Upper lobe of left lung (tissue), 6 donors: ENCODE measurements at regions not wholly inside any gene's neighbourhood (a gene's known extent, or its start where the extent isn't known, plus 50 kb on each side); places are given as distances from the start of the nearest gene placed in this dataset.

Experiments used
- ATAC-seq, 2 donors: fragments of 200-7000 bp; cut with Tn5 transposase; one replicate each; pipeline ENCODE4 v1.9.1; 2022; ENCODE audit warnings: mild to moderate bottlenecking in 2 of 2, moderate library complexity in 2 of 2; ENCODE audit not compliant: low FRiP score in 2 of 2
- DNase-seq, 2 donors: peaks; one replicate each; pipeline ENCODE4 v3.0.0-alpha.2; 2019 to 2020
- H3K27ac ChIP-seq, 4 donors: fragments of 200-600 bp; sonication (generic); one replicate each; pipeline ENCODE4 v1.5.1; 2016 to 2019
- H3K27me3 ChIP-seq, 4 donors: fragments of 200-600 bp; sonication (generic); one replicate each; pipeline ENCODE4 v1.5.1; 2017 to 2019
- H3K36me3 ChIP-seq, 4 donors: fragments of 200-600 bp; sonication (generic); one replicate each; pipeline ENCODE4 v1.5.1; 2016 to 2019
- H3K4me1 ChIP-seq, 4 donors: fragments of 200-600 bp; sonication (generic); one replicate each; pipeline ENCODE4 v1.5.1; 2018 to 2019
- H3K4me3 ChIP-seq, 4 donors: fragments of 200-600 bp; sonication (generic); one replicate each; pipeline ENCODE4 v1.5.1; 2017 to 2019; ENCODE audit warnings: mild to moderate bottlenecking in 2 of 4, moderate library complexity in 1 of 4
- H3K9me3 ChIP-seq, 4 donors: fragments of 200-600 bp; sonication (generic); one replicate each; pipeline ENCODE4 v1.5.1; 2018 to 2019
- EP300 ChIP-seq, 4 donors: sonication (generic); formaldehyde crosslinking; IDR thresholded peaks; one replicate each; pipeline ENCODE4 v1.5.1; 2017; ENCODE audit warnings: antibody characterized with exemption in 4 of 4, control low read depth in 2 of 4
- POLR2A ChIP-seq, 4 donors: fragments of 450-650 bp; IDR thresholded peaks; one replicate each; pipeline ENCODE4 v1.5.1; 2016 to 2017; ENCODE audit warnings: antibody characterized with exemption in 4 of 4, mild to moderate bottlenecking in 2 of 4
- POLR2AphosphoS5 ChIP-seq, 2 donors: sonication (generic); formaldehyde crosslinking; IDR thresholded peaks; one replicate each; pipeline ENCODE4 v1.5.1; 2017; ENCODE audit warnings: antibody characterized with exemption in 2 of 2
- WGBS, 2 donors: methylation state at CpG; one replicate each; pipeline ENCODE4 v1.1.5; 2017 to 2018; 5-methylcytosine and 5-hydroxymethylcytosine counted together
- TF ChIP-seq, protein P1 (sequence below), 6 experiments: fragments of 450-650 bp in 4 of 6; fragments of 200-600 bp in 2 of 6; sonication (generic) in 2 of 6; IDR thresholded peaks; one replicate each; pipeline ENCODE4 v1.5.1; 2016 to 2019; ENCODE audit warnings: antibody characterized with exemption in 6 of 6
- donor health status: DM: no; HTN: no; CAD: no; lungs with moderate emphysema.
- donor health status: DM: no; HTN: yes; CAD: no; lungs with severe emphysema.

DNA sequence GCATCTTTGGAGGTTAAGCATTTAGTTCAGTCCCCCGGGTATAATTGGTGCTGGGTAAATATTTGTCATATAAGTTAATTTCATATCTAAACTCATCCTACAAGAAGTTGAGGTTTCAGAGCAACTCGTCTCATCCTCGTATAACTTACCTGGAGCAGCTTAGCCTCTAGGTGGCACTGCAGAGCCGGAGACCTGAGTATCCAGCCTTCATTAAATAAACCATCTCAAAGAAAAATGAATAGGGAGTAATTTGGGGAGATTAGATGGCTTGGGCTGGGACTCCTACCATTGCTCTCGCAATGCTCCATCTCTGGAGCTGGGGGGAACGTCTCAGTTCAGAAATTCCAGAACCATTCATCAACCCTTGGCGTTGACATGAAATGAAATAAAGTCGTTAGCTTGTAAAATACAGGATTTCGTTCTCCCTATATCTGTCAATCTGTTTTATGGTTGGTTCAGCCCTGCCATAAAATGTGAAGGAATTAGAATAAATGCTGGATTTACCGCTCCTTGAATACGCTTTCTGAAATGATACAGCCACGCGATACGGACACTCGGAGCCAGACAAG is 122.9 kb upstream of the TMEM132D start:
- ATAC-seq (no peak), DNase-seq (no peak)
- H3K27ac ChIP-seq = no peak overlapping the region
- H3K27me3 ChIP-seq = no peaks in the 10 kb centered on the region
- TF ChIP-seq POLR2AphosphoS5 (IDR thresholded peaks at IDR 0.05) (no peak), POLR2A (IDR thresholded peaks at IDR 0.05) (no peak), EP300 (IDR thresholded peaks at IDR 0.05) (no peak)
- TF ChIP-seq, protein P1, sequence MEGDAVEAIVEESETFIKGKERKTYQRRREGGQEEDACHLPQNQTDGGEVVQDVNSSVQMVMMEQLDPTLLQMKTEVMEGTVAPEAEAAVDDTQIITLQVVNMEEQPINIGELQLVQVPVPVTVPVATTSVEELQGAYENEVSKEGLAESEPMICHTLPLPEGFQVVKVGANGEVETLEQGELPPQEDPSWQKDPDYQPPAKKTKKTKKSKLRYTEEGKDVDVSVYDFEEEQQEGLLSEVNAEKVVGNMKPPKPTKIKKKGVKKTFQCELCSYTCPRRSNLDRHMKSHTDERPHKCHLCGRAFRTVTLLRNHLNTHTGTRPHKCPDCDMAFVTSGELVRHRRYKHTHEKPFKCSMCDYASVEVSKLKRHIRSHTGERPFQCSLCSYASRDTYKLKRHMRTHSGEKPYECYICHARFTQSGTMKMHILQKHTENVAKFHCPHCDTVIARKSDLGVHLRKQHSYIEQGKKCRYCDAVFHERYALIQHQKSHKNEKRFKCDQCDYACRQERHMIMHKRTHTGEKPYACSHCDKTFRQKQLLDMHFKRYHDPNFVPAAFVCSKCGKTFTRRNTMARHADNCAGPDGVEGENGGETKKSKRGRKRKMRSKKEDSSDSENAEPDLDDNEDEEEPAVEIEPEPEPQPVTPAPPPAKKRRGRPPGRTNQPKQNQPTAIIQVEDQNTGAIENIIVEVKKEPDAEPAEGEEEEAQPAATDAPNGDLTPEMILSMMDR (IDR thresholded peaks at IDR 0.05) = peak in 3 of 6 experiments; percentile 13 to 37 (median 28)
- H3K4me1 ChIP-seq = no peaks in the 10 kb centered on the region
- no peak overlapping the region for H3K4me3 ChIP-seq
- WGBS, 2 donors = 54 to 55% methylated on average over 15 of the region's 15 CpGs
- H3K36me3 ChIP-seq = no peaks in the 10 kb centered on the region
- no peaks in the 10 kb centered on the region for H3K9me3 ChIP-seq

DNA sequence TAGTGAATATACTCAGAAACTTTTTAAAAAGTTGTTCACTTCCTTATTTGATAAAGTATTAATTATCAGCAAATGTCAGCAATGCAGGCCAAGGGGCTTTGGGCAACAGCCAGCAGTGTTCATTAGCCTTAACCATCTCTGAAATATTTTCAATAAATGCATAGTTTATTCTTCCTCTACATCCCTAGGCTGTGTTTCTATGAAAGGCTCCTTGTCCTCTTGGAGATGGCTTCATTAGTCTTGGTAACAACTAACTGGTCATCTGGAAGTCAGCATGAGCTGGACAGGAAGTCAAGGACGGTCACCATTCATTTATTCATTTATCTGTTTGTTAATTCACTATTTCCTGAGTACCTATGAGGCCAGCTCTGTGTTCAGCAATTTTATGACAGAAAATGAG is 124.0 kb upstream of the TMEM132D start:
- ATAC-seq (no peak), DNase-seq (no peak)
- TF ChIP-seq POLR2A (IDR thresholded peaks at IDR 0.05) = no peak
- TF ChIP-seq POLR2AphosphoS5 (IDR thresholded peaks at IDR 0.05) = no peak
- TF ChIP-seq, protein P1 (IDR thresholded peaks at IDR 0.05) = no peak
- no peak for TF ChIP-seq EP300 (IDR thresholded peaks at IDR 0.05)
- Histone ChIP-seq H3K4me1 (no peaks in the 10 kb centered on the region), H3K36me3 (no peaks in the 10 kb centered on the region), H3K4me3 (no peak overlapping the region), H3K27me3 (no peaks in the 10 kb centered on the region), H3K9me3 (no peaks in the 10 kb centered on the region), H3K27ac (no peak overlapping the region)
- 24 to 29% methylated on average over 1 of the region's 1 CpG for WGBS, 2 donors

DNA sequence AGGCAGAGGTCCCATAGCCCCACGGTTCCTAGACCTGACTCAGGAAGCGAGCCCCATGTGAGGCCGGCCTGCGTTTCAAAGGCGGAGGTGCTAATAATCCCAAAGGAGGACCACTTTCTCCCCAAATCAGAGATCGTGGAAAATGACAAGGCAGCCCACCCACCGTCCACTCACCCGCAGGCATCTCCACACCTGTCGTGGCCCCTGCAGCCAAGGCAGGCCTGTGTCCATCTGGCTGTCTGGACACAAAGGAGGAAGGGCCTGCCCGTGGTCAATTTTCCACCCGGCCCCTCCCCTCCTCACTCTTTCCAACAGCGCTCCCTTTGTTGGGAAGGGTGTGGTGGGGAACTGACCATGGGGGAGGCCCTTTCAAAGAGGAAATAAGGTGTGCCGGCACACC is 125.3 kb upstream of the TMEM132D start:
- Histone ChIP-seq H3K4me1 (no peaks in the 10 kb centered on the region), H3K36me3 (no peaks in the 10 kb centered on the region), H3K9me3 (no peaks in the 10 kb centered on the region), H3K27ac (no peak overlapping the region), H3K4me3 (no peak overlapping the region), H3K27me3 (no peaks in the 10 kb centered on the region)
- TF ChIP-seq POLR2AphosphoS5 (IDR thresholded peaks at IDR 0.05) (no peak), EP300 (IDR thresholded peaks at IDR 0.05) (no peak), POLR2A (IDR thresholded peaks at IDR 0.05) (no peak)
- TF ChIP-seq, protein P1 (IDR thresholded peaks at IDR 0.05) = no peak
- 84 to 88% methylated on average over 13 of the region's 13 CpGs for WGBS, 2 donors
- DNase-seq = no peak
- no peak for ATAC-seq

DNA sequence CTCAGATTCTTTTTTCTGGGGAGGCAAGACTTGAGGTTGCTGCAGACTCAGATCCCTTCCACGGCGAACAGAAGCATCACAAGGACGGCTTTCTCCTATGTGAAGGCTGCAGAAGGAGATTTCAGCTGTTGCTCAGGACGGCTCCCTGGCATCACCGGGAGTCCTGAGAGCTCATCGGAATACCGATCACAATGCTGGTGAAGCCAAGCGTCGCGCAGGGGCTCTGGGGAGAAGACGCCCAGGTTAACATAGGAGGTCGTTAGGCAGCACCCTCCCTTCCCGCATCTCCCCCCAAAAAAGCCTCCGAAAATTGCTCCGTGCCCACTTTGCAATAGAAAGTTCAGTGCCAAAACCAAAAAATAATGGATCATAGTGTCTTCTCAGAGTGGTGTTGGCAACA is 127.2 kb upstream of the TMEM132D start:
- ATAC-seq = no peak
- no peaks in the 10 kb centered on the region for H3K27me3 ChIP-seq
- 73 to 76% methylated on average over 15 of the region's 15 CpGs for WGBS, 2 donors

More for the DNA sequence above, 127.2 kb upstream of the TMEM132D start:
- H3K4me3 ChIP-seq = no peak overlapping the region
- H3K27ac ChIP-seq = no peak overlapping the region
- DNase-seq = no peak
- no peaks in the 10 kb centered on the region for H3K36me3 ChIP-seq
- H3K9me3 ChIP-seq = no peaks in the 10 kb centered on the region
- TF ChIP-seq POLR2AphosphoS5 (IDR thresholded peaks at IDR 0.05) (no peak), POLR2A (IDR thresholded peaks at IDR 0.05) (no peak), EP300 (IDR thresholded peaks at IDR 0.05) (no peak)
- TF ChIP-seq, protein P1 (IDR thresholded peaks at IDR 0.05) = no peak
- H3K4me1 ChIP-seq = no peaks in the 10 kb centered on the region
